SU-DHL-6 (cell line): ENCODE measurements at regions not wholly inside any gene's neighbourhood (a gene's known extent, or its start where the extent isn't known, plus 50 kb on each side); places are given as distances from the start of the nearest gene placed in this dataset.

Experiments
- H2AFZ ChIP-seq: fragments of 200-600 bp; sonication (generic); 2 replicates; pipeline ENCODE4 v1.6.1; 2014; ENCODE audit warnings: low read depth, mild to moderate bottlenecking, moderate library complexity, mixed read lengths, antibody characterized with exemption, low read length; ENCODE audit not compliant: severe bottlenecking
- H3F3A ChIP-seq: fragments of 200-600 bp; shearing (Covaris generic); 2 replicates; pipeline ENCODE4 v1.6.0; 2016; ENCODE audit warnings: antibody characterized with exemption, mild to moderate bottlenecking; ENCODE audit not compliant: insufficient read depth
- H3K27ac ChIP-seq: fragments of 200-600 bp; sonication (generic); 2 replicates; pipeline ENCODE4 v1.5.1; 2016; ENCODE audit warnings: low read depth, mild to moderate bottlenecking, low read length, moderate library complexity, mixed read lengths
- H3K27me3 ChIP-seq: fragments of 200-600 bp; sonication (generic), shearing (Covaris generic); 2 replicates; pipeline ENCODE4 v1.6.0; 2014; ENCODE audit warnings: mild to moderate bottlenecking, low read length
- H3K36me3 ChIP-seq: fragments of 200-600 bp; sonication (generic); 2 replicates; pipeline ENCODE4 v1.6.1; 2014; ENCODE audit warnings: mild to moderate bottlenecking, low read length, mixed read lengths
- H3K4me2 ChIP-seq: fragments of 300-600, 200-600 bp; shearing (Covaris generic), sonication (generic); 2 replicates; pipeline ENCODE4 v1.6.0; 2014; ENCODE audit warnings: low read length, low read depth, mild to moderate bottlenecking; ENCODE audit not compliant: poor library complexity, severe bottlenecking
- H3K4me3 ChIP-seq: fragments of 200-600 bp; sonication (generic); 2 replicates; pipeline ENCODE4 v1.5.1; 2014; ENCODE audit warnings: antibody characterized with exemption, low read length, mild to moderate bottlenecking, mixed read lengths; ENCODE audit not compliant: insufficient read depth, poor library complexity, severe bottlenecking
- H3K79me2 ChIP-seq: fragments of 200-600 bp; sonication (generic); 2 replicates; pipeline ENCODE4 v1.6.1; 2014; ENCODE audit warnings: mild to moderate bottlenecking, low read length, moderate library complexity; ENCODE audit not compliant: insufficient read depth
- H3K9ac ChIP-seq: fragments of 200-600 bp; sonication (generic); 2 replicates; pipeline ENCODE4 v1.7.0; 2014; ENCODE audit warnings: mild to moderate bottlenecking, low read length
- H3K9me2 ChIP-seq: fragments of 200-600 bp; sonication (generic); replicated peaks from 2 replicates; pipeline ENCODE4 v1.6.1; 2014; ENCODE audit warnings: low read length; ENCODE audit not compliant: insufficient read depth
- H3K9me3 ChIP-seq: fragments of 200-600 bp; sonication (generic); 2 replicates; pipeline ENCODE4 v1.6.1; 2014; ENCODE audit warnings: low read length, mixed read lengths; ENCODE audit not compliant: insufficient read depth
- H4K20me1 ChIP-seq: fragments of 200-600 bp; sonication (generic); 2 replicates; pipeline ENCODE4 v1.6.1; 2014; ENCODE audit warnings: low read depth, mild to moderate bottlenecking, antibody characterized with exemption, low read length, moderate library complexity, mixed read lengths
- EZH2phosphoT487 ChIP-seq: fragments of 200-600 bp; sonication (generic), shearing (Covaris generic); conservative IDR thresholded peaks from 2 replicates; pipeline ENCODE4 v1.6.1; 2018; ENCODE audit warnings: mild to moderate bottlenecking, antibody characterized with exemption, low read length, moderate library complexity, mixed read lengths
- TF ChIP-seq, protein P1 (sequence below): fragments of 200-600 bp; sonication (generic); IDR thresholded peaks from one replicate; pipeline ENCODE4 v1.5.1; 2017; ENCODE audit warnings: antibody characterized with exemption, mild to moderate bottlenecking, low read length, moderate library complexity; ENCODE audit not compliant: insufficient read depth, poor library complexity, severe bottlenecking

DNA sequence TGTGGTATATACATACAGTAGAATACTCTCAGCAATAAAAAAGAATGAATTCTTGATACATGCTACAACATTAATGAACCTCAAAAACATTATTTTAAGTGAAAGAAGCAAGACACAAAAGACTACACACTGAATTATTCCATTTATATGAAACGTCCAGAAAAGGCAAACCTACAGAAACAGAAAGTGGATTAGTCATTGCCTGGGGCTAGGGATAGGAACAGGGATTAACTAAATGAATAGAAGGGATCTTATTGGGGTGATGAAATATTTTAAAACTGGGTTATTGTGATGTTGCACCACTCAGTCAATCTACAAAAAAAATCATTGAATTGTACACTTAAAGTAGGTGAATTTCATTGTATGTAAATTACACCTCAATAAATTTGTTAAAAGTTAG lies 326.7 kb downstream of the PIK3R1 start:
- Histone ChIP-seq H3K79me2 (no peaks in the 10 kb centered on the region), H2AFZ (no peak overlapping the region), H3K36me3 (no peaks in the 10 kb centered on the region), H3K9ac (no peak overlapping the region), H3F3A (no peaks in the 10 kb centered on the region), H3K9me3 (no peaks in the 10 kb centered on the region), H3K4me3 (no peak overlapping the region), H4K20me1 (no peaks in the 10 kb centered on the region), H3K27me3 (no peaks in the 10 kb centered on the region), H3K4me2 (no peak overlapping the region), H3K27ac (no peak overlapping the region), H3K9me2 (no peaks in the 10 kb centered on the region)
- TF ChIP-seq EZH2phosphoT487 = no peak

DNA sequence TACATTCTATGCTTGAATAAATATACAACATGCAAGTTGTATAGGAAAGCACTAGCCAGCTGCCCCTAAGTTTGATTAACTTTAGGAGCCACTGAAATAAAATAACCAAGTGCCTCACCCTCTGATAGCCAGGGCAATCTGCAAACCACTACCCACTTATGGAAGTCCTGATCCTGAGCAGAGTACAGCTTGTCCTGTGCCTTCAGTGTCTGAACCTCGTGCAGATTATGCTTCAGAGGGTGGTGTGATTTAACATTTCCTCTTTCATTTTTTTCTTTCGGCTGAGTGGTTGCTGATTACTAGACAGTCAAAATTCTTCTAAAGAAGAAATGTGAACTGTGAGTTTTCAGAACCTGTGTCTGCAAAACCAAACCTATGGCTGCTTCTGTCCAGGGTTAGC lies 327.7 kb downstream of the PIK3R1 start:
- no peak overlapping the region for H3K27ac ChIP-seq
- H4K20me1 ChIP-seq = no peaks in the 10 kb centered on the region

DNA sequence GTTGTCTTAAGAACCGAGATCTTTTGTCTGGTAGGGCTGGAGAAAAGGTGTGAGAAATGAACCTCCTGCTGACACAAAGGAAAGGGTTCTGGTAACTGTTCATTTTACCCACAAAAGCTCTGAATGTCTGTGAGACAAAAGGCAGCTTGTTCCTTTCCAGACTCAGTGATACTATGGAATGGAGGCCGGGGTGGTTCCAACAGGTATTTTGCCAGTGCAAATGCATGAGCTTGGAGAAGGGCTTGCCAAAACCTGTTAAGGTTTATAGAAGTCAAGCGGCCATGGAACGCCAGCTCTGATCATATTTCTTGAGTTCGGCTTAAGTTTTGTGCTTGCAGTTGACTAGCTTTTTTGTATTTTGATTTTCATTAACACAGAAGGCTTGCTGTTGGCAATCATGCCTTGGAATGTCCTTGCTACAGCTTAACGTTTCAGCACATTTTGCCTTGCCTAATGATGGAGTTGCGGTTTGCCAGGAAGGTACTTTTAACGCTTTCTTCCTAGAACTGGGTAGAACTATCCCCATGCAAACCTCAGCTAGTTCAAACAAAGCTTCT lies 328.6 kb downstream of the PIK3R1 start:
- Histone ChIP-seq H3K79me2 (no peaks in the 10 kb centered on the region), H3K4me2 (no peak overlapping the region), H3K9me3 (no peaks in the 10 kb centered on the region), H3K36me3 (no peaks in the 10 kb centered on the region), H4K20me1 (no peaks in the 10 kb centered on the region), H3K27me3 (no peaks in the 10 kb centered on the region), H3F3A (no peaks in the 10 kb centered on the region), H3K27ac (no peak overlapping the region), H3K4me3 (no peak overlapping the region), H3K9me2 (no peaks in the 10 kb centered on the region), H3K9ac (no peak overlapping the region), H2AFZ (no peak overlapping the region)
- TF ChIP-seq EZH2phosphoT487 = no peak

More for the DNA sequence above, 327.7 kb downstream of the PIK3R1 start:
- TF ChIP-seq, protein P1, sequence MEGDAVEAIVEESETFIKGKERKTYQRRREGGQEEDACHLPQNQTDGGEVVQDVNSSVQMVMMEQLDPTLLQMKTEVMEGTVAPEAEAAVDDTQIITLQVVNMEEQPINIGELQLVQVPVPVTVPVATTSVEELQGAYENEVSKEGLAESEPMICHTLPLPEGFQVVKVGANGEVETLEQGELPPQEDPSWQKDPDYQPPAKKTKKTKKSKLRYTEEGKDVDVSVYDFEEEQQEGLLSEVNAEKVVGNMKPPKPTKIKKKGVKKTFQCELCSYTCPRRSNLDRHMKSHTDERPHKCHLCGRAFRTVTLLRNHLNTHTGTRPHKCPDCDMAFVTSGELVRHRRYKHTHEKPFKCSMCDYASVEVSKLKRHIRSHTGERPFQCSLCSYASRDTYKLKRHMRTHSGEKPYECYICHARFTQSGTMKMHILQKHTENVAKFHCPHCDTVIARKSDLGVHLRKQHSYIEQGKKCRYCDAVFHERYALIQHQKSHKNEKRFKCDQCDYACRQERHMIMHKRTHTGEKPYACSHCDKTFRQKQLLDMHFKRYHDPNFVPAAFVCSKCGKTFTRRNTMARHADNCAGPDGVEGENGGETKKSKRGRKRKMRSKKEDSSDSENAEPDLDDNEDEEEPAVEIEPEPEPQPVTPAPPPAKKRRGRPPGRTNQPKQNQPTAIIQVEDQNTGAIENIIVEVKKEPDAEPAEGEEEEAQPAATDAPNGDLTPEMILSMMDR = no peak
- no peak for TF ChIP-seq EZH2phosphoT487
- no peaks in the 10 kb centered on the region for H3K9me2 ChIP-seq
- no peak overlapping the region for H3K9ac ChIP-seq
- no peak overlapping the region for H3K4me3 ChIP-seq
- H3F3A ChIP-seq = no peaks in the 10 kb centered on the region
- no peak overlapping the region for H3K4me2 ChIP-seq
- no peaks in the 10 kb centered on the region for H3K79me2 ChIP-seq
- H3K9me3 ChIP-seq = no peaks in the 10 kb centered on the region
- H2AFZ ChIP-seq = no peak overlapping the region
- H3K27me3 ChIP-seq = no peaks in the 10 kb centered on the region
- H3K36me3 ChIP-seq = no peaks in the 10 kb centered on the region

DNA sequence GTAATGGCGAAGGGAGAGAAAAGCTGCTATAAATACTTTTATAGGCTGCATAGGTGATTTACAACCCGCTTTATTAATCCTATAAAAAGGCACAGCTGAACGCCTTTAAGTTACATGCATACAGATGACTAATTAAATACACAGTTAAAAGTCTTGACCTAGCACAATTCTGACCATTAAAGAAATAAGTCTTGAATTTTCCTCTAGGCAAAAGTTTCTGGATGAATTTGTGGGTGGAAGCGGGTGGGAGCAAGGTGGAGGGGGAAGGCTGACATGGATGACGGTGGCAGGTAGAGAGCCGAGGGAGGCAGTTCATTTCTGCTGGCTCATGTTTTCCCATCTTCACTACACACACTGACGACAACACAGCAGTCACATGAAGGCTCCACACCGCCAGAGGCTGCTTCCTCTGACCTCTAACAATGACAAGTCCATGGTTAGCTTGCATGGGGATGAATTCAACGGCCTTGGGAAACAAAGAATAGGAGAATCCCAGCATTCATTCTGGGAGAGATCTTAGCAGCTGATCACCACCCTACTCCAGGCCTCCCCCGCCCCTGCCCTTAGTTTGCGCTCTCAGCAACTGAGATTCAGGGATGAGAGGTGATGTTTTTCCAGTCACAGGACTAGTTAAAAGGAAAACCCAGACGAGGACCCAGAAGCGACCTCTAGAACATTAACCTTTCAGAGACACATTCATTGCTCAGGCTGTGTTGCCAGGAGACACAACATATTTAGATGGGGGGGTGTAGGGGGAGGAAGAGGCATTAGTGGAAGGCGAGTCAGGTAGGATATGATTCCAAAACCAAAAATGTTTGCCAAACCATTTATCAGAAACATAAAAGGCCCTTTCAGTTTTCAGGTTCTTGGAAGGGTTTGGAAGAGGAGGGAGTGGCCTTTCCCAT lies 329.3 kb downstream of the PIK3R1 start:
- Histone ChIP-seq H3K9ac (no peak overlapping the region), H3F3A (no peaks in the 10 kb centered on the region), H2AFZ (no peak overlapping the region), H3K27ac (no peak overlapping the region), H3K9me3 (no peaks in the 10 kb centered on the region), H3K27me3 (no peaks in the 10 kb centered on the region), H3K79me2 (no peaks in the 10 kb centered on the region), H4K20me1 (no peaks in the 10 kb centered on the region), H3K4me3 (no peak overlapping the region), H3K9me2 (no peaks in the 10 kb centered on the region), H3K36me3 (no peaks in the 10 kb centered on the region), H3K4me2 (no peak overlapping the region)
- no peak for TF ChIP-seq EZH2phosphoT487
